ENCODE measurements at regions not wholly inside any gene's neighbourhood (a gene's known extent, or its start where the extent isn't known, plus 50 kb on each side); places are given as distances from the start of the nearest gene placed in this dataset.

GRCh38 chr18:28760299-28760698 lies 583.4 kb upstream of the CDH2 start:
- no peaks in the 10 kb centered on the region for H3K9me3 ChIP-seq (ENCODE audit: control insufficient read depth, insufficient read depth, low read depth, low read length)
- ATAC-seq: no peak
- POLR2A ChIA-PET: no interaction called here

GRCh38 chr18:28757466-28758008 lies 580.6 kb upstream of the CDH2 start:
- Histone ChIP-seq H3K4me1 (ENCODE audit: control insufficient read depth, insufficient read depth, low read length) (no peaks in the 10 kb centered on the region), H3K4me3 (ENCODE audit: low read depth in 2 of 2, low read length in 2 of 2) (no peak overlapping the region), H3K27me3 (ENCODE audit: control insufficient read depth, insufficient read depth, low read length) (no peaks in the 10 kb centered on the region), H3K9me3 (ENCODE audit: control insufficient read depth, insufficient read depth, low read depth, low read length) (no peaks in the 10 kb centered on the region), H3K27ac (ENCODE audit: low read length) (no peak overlapping the region), H3K36me3 (ENCODE audit: control insufficient read depth, insufficient read depth, low read length) (no peaks in the 10 kb centered on the region)
- DNase-seq (ENCODE audit: low read depth, low spot score) (no peak), ATAC-seq (no peak)
- intact Hi-C loops (cut with micrococcal nuclease; ENCODE audit: unreplicated experiment) (no loop called here), in situ Hi-C loops (cut with HindIII; ENCODE audit: low pct_unique_long_range_greater_than_20kb, low sequenced_read_pairs) (no loop called here)
- POLR2A ChIA-PET: no interaction called here
- no peak for TF ChIP-seq POLR2AphosphoS5 (IDR thresholded peaks at IDR 0.05; ENCODE audit: low read depth, low read length)
- TF ChIP-seq TCF7L2 (IDR thresholded peaks at IDR 0.05; ENCODE audit: low read depth, low read length): no peak
- no peak for TF ChIP-seq REST (IDR thresholded peaks at IDR 0.05; ENCODE audit: insufficient read depth in 1 of 2, low read depth in 2 of 2, low read length in 1 of 2)
- TF ChIP-seq, protein P1, sequence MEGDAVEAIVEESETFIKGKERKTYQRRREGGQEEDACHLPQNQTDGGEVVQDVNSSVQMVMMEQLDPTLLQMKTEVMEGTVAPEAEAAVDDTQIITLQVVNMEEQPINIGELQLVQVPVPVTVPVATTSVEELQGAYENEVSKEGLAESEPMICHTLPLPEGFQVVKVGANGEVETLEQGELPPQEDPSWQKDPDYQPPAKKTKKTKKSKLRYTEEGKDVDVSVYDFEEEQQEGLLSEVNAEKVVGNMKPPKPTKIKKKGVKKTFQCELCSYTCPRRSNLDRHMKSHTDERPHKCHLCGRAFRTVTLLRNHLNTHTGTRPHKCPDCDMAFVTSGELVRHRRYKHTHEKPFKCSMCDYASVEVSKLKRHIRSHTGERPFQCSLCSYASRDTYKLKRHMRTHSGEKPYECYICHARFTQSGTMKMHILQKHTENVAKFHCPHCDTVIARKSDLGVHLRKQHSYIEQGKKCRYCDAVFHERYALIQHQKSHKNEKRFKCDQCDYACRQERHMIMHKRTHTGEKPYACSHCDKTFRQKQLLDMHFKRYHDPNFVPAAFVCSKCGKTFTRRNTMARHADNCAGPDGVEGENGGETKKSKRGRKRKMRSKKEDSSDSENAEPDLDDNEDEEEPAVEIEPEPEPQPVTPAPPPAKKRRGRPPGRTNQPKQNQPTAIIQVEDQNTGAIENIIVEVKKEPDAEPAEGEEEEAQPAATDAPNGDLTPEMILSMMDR (IDR thresholded peaks at IDR 0.05): no peak
- no peak for TF ChIP-seq SIN3A (IDR thresholded peaks at IDR 0.05; ENCODE audit: borderline replicate concordance, insufficient read depth, low read depth, low read length)
- CTCF ChIA-PET: interaction anchor here (0.6 kb wide), 1 partner anchor 238 kb away, joined by 3 read pairs; no protein-coding TSS in a partner anchor
- no TSS peak for BruUV-seq (replicated peaks)

More at GRCh38 chr18:28760299-28760698, 583.4 kb upstream of the CDH2 start:
- no peak for DNase-seq (ENCODE audit: low read depth, low spot score)
- BruUV-seq (replicated peaks): no TSS peak
- in situ Hi-C loops (cut with HindIII; ENCODE audit: low pct_unique_long_range_greater_than_20kb, low sequenced_read_pairs): no loop called here
- H3K4me1 ChIP-seq (ENCODE audit: control insufficient read depth, insufficient read depth, low read length): no peaks in the 10 kb centered on the region
- CTCF ChIA-PET: no interaction called here
- H3K36me3 ChIP-seq (ENCODE audit: control insufficient read depth, insufficient read depth, low read length): no peaks in the 10 kb centered on the region
- no peak overlapping the region for H3K4me3 ChIP-seq (ENCODE audit: low read depth in 2 of 2, low read length in 2 of 2)
- intact Hi-C loops (cut with micrococcal nuclease; ENCODE audit: unreplicated experiment): no loop called here
- H3K27ac ChIP-seq (ENCODE audit: low read length): no peak overlapping the region
- H3K27me3 ChIP-seq (ENCODE audit: control insufficient read depth, insufficient read depth, low read length): no peaks in the 10 kb centered on the region
- TF ChIP-seq, protein P1 (IDR thresholded peaks at IDR 0.05): no peak
- no peak for TF ChIP-seq TCF7L2 (IDR thresholded peaks at IDR 0.05; ENCODE audit: low read depth, low read length)
- TF ChIP-seq POLR2AphosphoS5 (IDR thresholded peaks at IDR 0.05; ENCODE audit: low read depth, low read length): no peak
- TF ChIP-seq REST (IDR thresholded peaks at IDR 0.05; ENCODE audit: insufficient read depth in 1 of 2, low read depth in 2 of 2, low read length in 1 of 2): no peak
- no peak for TF ChIP-seq SIN3A (IDR thresholded peaks at IDR 0.05; ENCODE audit: borderline replicate concordance, insufficient read depth, low read depth, low read length)

All from Panc1 (cell line).